22Rv1 (cell line): ENCODE measurements at regions not wholly inside any gene's neighbourhood (a gene's known extent, or its start where the extent isn't known, plus 50 kb on each side); places are given as distances from the start of the nearest gene placed in this dataset.

Source experiments
- ZFX ChIP-seq: fragments of 450-650 bp; IDR thresholded peaks from 2 replicates; pipeline ENCODE4 v1.6.1; 2017; ENCODE audit warnings: antibody characterized with exemption, borderline replicate concordance
- TF ChIP-seq, protein P1 (sequence below): fragments of 450-650 bp; IDR thresholded peaks from 2 replicates; pipeline ENCODE4 v1.5.1; 2017; ENCODE audit warnings: mild to moderate bottlenecking

DNA sequence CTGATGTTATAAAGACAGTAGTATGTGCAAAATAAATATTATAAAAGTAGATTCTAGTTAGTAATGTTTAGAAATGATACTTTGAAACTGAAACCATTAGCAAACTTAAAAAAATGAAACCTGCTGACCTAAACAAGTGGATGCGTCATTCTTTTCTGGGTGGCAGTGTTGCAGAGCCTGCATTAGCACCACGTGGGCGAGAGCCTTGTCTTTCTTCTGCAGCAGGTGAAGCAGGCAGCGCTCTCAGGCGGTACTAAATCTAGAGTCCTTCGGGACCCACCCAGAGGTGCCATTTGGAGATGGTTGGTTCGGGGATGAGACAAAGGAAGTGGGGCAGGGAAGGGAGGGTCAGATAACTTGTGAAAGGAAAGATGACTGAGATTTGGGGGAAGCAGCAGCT lies 759.1 kb upstream of the IGFBP3 start:
- TF ChIP-seq, protein P1, sequence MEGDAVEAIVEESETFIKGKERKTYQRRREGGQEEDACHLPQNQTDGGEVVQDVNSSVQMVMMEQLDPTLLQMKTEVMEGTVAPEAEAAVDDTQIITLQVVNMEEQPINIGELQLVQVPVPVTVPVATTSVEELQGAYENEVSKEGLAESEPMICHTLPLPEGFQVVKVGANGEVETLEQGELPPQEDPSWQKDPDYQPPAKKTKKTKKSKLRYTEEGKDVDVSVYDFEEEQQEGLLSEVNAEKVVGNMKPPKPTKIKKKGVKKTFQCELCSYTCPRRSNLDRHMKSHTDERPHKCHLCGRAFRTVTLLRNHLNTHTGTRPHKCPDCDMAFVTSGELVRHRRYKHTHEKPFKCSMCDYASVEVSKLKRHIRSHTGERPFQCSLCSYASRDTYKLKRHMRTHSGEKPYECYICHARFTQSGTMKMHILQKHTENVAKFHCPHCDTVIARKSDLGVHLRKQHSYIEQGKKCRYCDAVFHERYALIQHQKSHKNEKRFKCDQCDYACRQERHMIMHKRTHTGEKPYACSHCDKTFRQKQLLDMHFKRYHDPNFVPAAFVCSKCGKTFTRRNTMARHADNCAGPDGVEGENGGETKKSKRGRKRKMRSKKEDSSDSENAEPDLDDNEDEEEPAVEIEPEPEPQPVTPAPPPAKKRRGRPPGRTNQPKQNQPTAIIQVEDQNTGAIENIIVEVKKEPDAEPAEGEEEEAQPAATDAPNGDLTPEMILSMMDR = no peak
- no peak for TF ChIP-seq ZFX
